ENCODE measurements at regions not wholly inside any gene's neighbourhood (a gene's known extent, or its start where the extent isn't known, plus 50 kb on each side); places are given as distances from the start of the nearest gene placed in this dataset.
"Not testable (repeated sequence)": the region's sequence is repeated elsewhere in the genome, so short reads cannot be mapped to it uniquely, and the experiment has no call there.

DNA sequence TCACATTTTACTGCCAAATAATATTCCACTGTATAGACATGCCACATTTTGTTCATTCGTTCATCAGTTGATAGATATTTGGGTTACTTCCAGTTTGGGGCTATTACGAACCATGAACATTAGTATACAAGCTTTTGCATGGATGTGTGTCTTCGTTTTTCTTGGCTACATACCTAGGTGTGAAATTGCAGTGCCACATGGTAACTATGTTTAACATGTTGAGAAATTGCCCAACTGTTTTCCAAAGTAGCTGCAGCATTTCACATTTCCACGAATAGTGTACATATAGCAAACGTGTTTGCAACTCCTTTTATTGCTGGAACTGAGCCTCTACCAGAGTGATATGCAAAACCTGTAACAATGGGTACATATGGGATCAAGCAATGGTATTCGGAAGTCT lies 221.5 kb downstream of the VEGFC start:
- DNase-seq (ENCODE audit: low read depth), result no peak

GRCh38 chr4:176575141-176575730 lies 217.5 kb downstream of the VEGFC start:
- DNase-seq (ENCODE audit: low read depth), result peak; percentile 85

DNA sequence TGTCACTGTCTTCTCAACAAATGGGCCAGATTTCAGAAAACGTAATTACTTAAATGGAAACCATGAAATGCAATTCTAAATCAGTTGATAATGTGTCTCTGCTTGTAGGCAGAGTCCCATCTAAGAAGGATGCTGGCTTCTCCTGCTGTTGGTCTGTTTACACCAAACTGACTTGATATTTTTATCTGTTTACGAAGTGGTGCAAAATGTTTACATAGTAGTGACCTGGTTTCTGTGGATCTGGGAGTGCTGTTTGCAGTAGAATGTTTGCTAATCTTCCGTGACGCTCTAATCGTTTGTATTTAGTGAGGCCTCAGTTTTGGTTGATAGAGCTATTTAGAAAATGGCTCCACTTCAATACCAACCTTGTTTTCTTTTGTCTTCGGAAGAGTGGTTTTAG lies 213.5 kb downstream of the VEGFC start:
- DNase-seq (ENCODE audit: low read depth), result no peak

DNA sequence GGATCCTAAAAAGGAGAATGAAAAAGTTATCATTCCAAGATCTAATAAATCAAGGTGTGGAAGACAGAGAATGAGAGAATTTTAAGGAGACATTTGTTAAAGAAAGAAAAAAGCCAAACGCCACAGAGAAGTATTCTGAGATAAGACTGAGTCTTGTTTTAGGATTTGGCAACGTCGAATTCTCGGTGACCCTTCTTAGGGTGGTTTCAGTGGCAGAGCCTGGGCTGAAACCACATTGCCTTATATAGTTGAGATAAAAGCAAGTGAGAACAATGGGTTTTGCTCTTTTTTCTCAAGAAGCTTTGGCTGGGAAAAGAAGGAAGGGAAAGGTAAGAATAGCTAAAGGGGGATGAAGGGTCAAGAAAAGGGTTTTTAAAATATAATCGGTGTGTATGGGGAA lies 209.4 kb downstream of the VEGFC start:
- DNase-seq (ENCODE audit: low read depth), result no peak

DNA sequence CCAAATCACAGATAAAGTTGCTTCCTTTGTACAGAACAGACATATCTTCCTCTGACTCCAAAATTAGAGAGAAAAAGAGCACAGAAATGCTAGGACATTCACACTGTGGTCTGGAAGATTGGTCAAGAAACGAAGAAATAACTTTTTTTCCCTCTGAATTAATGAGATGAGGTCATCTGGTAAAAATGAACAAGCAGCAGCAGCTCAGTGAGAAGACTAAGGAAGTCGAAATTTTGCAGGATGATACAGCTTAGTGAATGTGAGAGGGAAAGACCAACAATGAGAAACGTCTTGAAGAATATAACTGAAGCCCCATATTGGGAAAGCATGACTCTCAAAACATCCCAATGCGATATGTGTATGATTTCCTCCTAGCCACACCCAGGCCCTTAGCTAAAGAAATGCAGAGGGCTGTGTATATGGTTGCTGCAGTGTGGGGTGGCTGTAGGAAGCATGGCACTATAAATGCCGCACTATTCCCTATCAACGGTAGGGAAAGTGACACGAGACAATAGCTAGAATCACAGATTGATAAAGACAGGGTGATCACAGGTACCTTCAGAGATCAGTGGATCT lies 208.6 kb downstream of the VEGFC start:
- peak; percentile 32 for DNase-seq (ENCODE audit: low read depth)

- DNase-seq (ENCODE audit: low read depth), result peak; percentile 99
These were observed 204.8 kb downstream of the VEGFC start for GRCh38 chr4:176587920-176588319.

GRCh38 chr4:176588436-176588835 lies 204.3 kb downstream of the VEGFC start:
- peak; percentile 62 for DNase-seq (ENCODE audit: low read depth)

DNA sequence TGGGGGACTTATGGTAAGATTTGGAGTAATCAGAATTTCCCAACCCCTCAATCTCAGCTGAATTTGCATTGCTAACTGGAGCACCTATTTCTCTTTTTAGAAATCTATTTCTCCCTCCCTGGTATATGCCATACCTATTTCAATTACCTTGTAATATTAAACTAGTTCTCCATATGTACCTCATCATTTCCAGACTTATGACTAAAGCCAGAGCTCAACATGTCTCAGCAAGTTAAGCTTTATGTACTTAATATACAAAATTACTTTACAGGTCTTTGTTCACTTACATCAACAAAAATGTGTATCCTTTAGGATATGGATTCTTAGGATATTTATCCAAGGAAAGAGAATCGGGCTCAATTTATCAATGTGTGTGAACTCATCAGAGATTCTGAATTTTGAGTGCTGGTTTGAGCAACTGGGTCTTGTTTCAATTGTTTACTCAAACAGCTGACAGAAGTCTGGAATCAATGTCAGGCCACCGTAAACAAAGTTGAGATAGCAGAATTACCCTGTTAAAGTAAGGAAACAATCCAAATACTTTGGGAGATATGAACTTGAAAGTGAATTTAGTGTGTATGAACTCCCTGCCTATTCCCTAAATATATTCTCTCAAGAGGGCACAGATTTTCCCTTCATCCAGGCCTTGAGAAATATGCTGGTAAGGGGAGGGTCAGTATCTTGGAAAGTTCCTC lies 199.6 kb downstream of the VEGFC start:
- DNase-seq (ENCODE audit: low read depth), result no peak

GRCh38 chr4:176593943-176594342 lies 198.8 kb downstream of the VEGFC start:
- no peak for DNase-seq (ENCODE audit: low read depth)

DNA sequence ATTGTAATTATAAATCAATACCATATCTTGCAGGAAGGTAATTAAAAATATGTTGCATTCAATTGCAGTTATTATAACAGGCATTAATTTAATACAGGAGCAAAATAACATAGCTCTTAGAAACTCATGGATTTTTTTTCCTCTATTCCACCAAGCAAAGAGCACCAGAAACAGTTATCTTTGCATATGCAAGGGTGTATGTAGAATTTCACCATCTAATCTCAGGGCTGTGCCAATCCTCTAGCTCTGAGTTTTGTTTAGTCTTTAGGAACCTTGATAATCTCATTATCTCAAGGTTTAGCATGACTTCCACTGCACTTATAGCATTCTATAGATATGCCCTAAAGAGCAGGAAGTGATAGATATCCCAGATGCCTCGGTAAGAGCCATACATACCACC lies 197.5 kb downstream of the VEGFC start:
- no peak for DNase-seq (ENCODE audit: low read depth)

DNA sequence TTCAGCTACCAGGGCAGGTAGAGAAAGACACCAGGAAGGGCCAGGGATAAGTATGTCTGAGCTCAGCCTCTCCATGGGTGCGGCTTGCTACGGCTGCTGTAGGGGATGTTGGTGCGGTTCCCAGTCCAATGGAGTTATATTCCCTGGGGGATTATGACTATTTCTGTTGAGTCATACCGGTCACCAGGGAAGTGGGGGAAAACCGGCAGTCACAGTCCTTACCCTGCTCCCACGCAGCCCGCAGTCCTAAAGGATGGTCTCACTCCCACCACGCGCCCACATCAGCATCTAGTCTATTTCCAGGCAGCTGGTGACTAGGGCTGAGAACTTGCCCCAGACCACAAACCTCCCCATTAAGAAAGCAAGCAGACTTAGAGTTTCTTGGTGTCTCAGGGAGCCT lies 191.6 kb downstream of the VEGFC start:
- no peak for DNase-seq (ENCODE audit: low read depth)

DNA sequence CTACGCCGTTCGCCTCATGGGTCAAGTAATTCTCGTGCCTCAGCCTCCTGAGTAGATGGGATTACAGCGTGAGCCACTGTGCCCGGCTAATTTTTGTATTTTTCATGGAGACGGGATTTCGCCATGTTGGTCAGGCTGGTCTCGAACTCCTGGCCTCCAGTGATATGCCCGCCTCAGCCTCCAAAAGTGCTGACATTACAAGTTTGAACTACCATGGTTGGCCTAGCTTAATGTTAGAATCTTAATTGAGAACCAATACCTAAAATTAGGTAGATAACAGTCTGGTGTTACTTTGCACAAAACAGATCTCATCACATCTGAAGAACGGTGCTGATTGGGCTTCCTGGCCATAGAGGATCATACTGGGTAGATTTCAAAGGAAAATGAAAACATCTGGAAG lies 184.9 kb downstream of the VEGFC start:
- DNase-seq (ENCODE audit: low read depth), result no peak

GRCh38 chr4:176608346-176608745 lies 184.4 kb downstream of the VEGFC start:
- no peak for DNase-seq (ENCODE audit: low read depth)

DNA sequence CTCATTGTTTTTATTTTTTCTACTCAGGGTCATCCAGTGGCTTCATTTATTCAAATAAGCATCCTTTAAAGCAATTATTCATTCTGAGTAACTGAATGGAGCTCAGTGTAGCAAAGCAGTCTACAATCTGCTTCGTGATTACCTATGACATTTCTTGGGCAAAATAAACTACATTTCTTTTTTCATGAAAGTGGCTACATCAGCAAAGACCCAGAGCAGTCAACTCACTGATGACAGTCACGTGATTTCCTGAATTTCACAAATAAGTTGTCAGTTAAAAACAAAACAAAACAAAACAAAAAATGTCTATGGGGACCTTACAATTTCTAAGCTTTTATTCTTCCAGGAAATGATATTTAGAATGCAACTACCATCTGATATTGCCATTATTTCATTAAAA lies 182.1 kb downstream of the VEGFC start:
- no peak for DNase-seq (ENCODE audit: low read depth)

DNA sequence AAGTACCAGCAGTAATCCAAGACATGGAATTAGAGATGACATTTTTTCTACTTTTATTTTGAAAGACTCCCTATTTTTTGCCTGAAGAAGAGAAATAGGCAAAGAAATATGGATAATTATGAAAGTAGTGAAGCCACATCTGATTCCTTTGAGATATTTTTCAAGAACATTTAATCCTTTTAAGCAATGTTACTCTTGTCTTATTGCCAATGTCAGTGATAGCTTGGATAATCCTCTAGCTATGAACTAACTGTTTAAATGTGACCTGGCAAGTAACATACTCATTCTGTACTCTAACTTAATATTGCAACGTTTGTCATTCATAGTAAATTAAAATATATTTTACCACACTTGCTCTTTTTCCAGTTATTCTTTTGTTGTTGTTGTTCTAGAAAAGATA lies 181.3 kb downstream of the VEGFC start:
- DNase-seq (ENCODE audit: low read depth), result peak; percentile 73

- DNase-seq (ENCODE audit: low read depth), result peak; percentile 24
These were observed 180.8 kb downstream of the VEGFC start for GRCh38 chr4:176611951-176612350.

GRCh38 chr4:176614793-176615192 lies 177.9 kb downstream of the VEGFC start:
- no peak for DNase-seq (ENCODE audit: low read depth)

DNA sequence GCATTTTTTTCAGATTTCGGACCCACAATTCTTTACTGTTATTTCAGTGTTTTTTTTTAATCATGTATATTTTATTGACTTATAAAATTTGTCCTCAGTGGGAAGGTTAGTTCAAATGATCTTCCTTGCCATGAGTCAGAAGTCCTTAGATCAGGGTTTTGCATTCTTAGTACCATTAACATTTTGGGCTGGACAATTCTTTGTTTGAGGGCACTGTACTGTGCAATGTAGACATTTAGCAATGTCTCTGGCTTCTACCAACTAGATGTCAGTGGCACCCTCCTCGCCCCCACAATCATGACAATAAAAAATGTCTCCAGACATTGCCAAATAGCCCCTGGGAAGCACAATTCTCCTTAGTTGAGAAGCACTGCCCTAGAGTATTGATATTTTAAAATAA lies 176.6 kb downstream of the VEGFC start:
- no peak for DNase-seq (ENCODE audit: low read depth)

GRCh38 chr4:176618138-176618537 lies 174.6 kb downstream of the VEGFC start:
- DNase-seq (ENCODE audit: low read depth), result no peak

- no peak for DNase-seq (ENCODE audit: low read depth)
These were observed 173.3 kb downstream of the VEGFC start for GRCh38 chr4:176619430-176619829.

- peak; percentile 92 for DNase-seq (ENCODE audit: low read depth)
These were observed 170.3 kb downstream of the VEGFC start for GRCh38 chr4:176622251-176622948.

DNA sequence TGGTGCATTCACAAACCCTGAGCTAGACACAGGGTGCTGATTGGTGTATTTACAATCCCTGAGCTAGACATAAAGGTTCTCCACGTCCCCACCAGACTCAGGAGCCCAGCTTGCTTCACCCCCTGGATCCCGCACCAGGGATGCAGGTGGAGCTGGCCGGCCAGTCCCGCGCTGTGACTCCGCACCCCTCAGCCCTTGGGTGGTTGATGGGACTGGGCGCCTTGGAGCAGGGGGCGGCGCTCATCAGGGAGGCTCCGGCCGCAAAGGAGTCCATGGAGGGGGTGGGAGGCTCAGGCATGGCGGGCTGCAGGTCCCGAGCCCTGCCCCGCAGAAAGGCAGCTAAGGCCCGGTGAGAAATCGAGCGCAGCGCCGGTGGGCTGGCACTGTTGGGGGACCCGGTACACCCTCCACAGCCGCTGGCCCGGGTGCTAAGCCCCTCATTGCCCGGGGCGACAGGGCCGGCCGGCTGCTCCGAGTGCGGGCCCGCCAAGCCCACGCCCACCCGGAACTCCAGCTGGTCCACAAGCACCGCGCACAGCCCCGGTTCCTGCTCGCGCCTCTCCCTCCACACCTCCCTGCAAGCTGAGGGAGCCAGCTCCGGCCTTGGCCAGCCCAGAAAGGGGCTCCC lies 167.6 kb downstream of the VEGFC start:
- not testable (repeated sequence) for DNase-seq (ENCODE audit: low read depth)

DNA sequence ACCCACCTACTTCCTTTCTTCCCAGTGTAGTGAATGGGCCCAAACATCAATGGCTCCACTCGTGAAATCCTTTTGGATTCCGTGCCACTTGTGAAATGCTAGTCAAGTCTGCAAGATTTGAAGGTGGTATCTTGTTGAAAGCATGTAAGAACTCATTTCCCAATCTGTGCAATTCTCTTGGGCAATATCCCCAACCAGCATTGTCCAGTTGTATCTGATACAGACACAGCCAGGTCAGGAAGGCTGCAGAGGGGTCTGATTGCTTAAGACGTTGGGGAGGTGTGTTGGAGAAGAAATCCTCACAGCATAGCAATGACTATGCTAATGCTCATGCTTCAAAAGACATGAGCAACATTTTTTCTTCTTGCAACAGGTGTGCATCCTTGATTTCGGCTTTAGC lies 164.8 kb downstream of the VEGFC start:
- DNase-seq (ENCODE audit: low read depth), result peak; percentile 88
